ENCODE measurements at regions not wholly inside any gene's neighbourhood (a gene's known extent, or its start where the extent isn't known, plus 50 kb on each side); places are given as distances from the start of the nearest gene placed in this dataset.

- no peak overlapping the region for H3K4me3 ChIP-seq (ENCODE audit: low read depth, low read length, poor library complexity, severe bottlenecking)
- H3K27ac ChIP-seq (ENCODE audit: low read depth, low read length, poor library complexity, severe bottlenecking): no peak overlapping the region
- H3K4me2 ChIP-seq (ENCODE audit: low read length): no peak overlapping the region
- H2AFZ ChIP-seq (ENCODE audit: low read length): no peak overlapping the region
- H3K9ac ChIP-seq (ENCODE audit: low read length): no peak overlapping the region
- TF ChIP-seq CTCF (IDR thresholded peaks at IDR 0.05; ENCODE audit: low read length) (no peak), EZH2 (IDR thresholded peaks at IDR 0.05; ENCODE audit: borderline replicate concordance, low read length) (no peak)
- H3K4me1 ChIP-seq (ENCODE audit: insufficient read depth, low read length, severe bottlenecking): no peaks in the 10 kb centered on the region
- no peaks in the 10 kb centered on the region for H3K9me2 ChIP-seq (ENCODE audit: low read depth, low read length)
- no peaks in the 10 kb centered on the region for H4K20me1 ChIP-seq (ENCODE audit: insufficient read depth, low read length)
- no peaks in the 10 kb centered on the region for H3K27me3 ChIP-seq (ENCODE audit: insufficient read depth, low read length)
- no peaks in the 10 kb centered on the region for H3K36me3 ChIP-seq (ENCODE audit: insufficient read depth, low read length)
- no peaks in the 10 kb centered on the region for H3K79me2 ChIP-seq (ENCODE audit: insufficient read depth, low read length)
- H3K9me3 ChIP-seq (ENCODE audit: low read length): no peaks in the 10 kb centered on the region
- H3F3A ChIP-seq (ENCODE audit: insufficient read depth, low read length): no peaks in the 10 kb centered on the region
Observed at GRCh38 chr2:196444442-196444841, 195.1 kb upstream of the CCDC150 start.

GRCh38 chr2:196445991-196446390, 193.5 kb upstream of the CCDC150 start:
- Histone ChIP-seq H3K9ac (ENCODE audit: low read length) (no peak overlapping the region), H3K4me1 (ENCODE audit: insufficient read depth, low read length, severe bottlenecking) (no peaks in the 10 kb centered on the region), H3K27me3 (ENCODE audit: insufficient read depth, low read length) (no peaks in the 10 kb centered on the region), H3K9me3 (ENCODE audit: low read length) (no peaks in the 10 kb centered on the region), H3K4me2 (ENCODE audit: low read length) (no peak overlapping the region), H3K4me3 (ENCODE audit: low read depth, low read length, poor library complexity, severe bottlenecking) (no peak overlapping the region), H3K36me3 (ENCODE audit: insufficient read depth, low read length) (no peaks in the 10 kb centered on the region), H3K9me2 (ENCODE audit: low read depth, low read length) (no peaks in the 10 kb centered on the region), H3K79me2 (ENCODE audit: insufficient read depth, low read length) (no peaks in the 10 kb centered on the region), H3F3A (ENCODE audit: insufficient read depth, low read length) (no peaks in the 10 kb centered on the region), H3K27ac (ENCODE audit: low read depth, low read length, poor library complexity, severe bottlenecking) (no peak overlapping the region), H4K20me1 (ENCODE audit: insufficient read depth, low read length) (no peaks in the 10 kb centered on the region), H2AFZ (ENCODE audit: low read length) (no peak overlapping the region)
- no peak for TF ChIP-seq EZH2 (IDR thresholded peaks at IDR 0.05; ENCODE audit: borderline replicate concordance, low read length)
- no peak for TF ChIP-seq CTCF (IDR thresholded peaks at IDR 0.05; ENCODE audit: low read length)

GRCh38 chr2:196448407-196449079, 191.0 kb upstream of the CCDC150 start:
- Histone ChIP-seq H3K27me3 (ENCODE audit: insufficient read depth, low read length) (no peaks in the 10 kb centered on the region), H3K4me2 (ENCODE audit: low read length) (no peak overlapping the region), H2AFZ (ENCODE audit: low read length) (no peak overlapping the region), H3K27ac (ENCODE audit: low read depth, low read length, poor library complexity, severe bottlenecking) (no peak overlapping the region), H3K4me3 (ENCODE audit: low read depth, low read length, poor library complexity, severe bottlenecking) (no peak overlapping the region), H3K9me3 (ENCODE audit: low read length) (no peaks in the 10 kb centered on the region), H4K20me1 (ENCODE audit: insufficient read depth, low read length) (no peaks in the 10 kb centered on the region), H3K79me2 (ENCODE audit: insufficient read depth, low read length) (no peaks in the 10 kb centered on the region), H3K4me1 (ENCODE audit: insufficient read depth, low read length, severe bottlenecking) (no peaks in the 10 kb centered on the region), H3K9me2 (ENCODE audit: low read depth, low read length) (no peaks in the 10 kb centered on the region), H3K9ac (ENCODE audit: low read length) (no peak overlapping the region), H3K36me3 (ENCODE audit: insufficient read depth, low read length) (no peaks in the 10 kb centered on the region), H3F3A (ENCODE audit: insufficient read depth, low read length) (no peaks in the 10 kb centered on the region)
- TF ChIP-seq CTCF (IDR thresholded peaks at IDR 0.05; ENCODE audit: low read length) (no peak), EZH2 (IDR thresholded peaks at IDR 0.05; ENCODE audit: borderline replicate concordance, low read length) (no peak)

All from OCI-LY1 (cell line).